KOPT-K1 (cell line): ENCODE measurements at regions not wholly inside any gene's neighbourhood (a gene's known extent, or its start where the extent isn't known, plus 50 kb on each side); places are given as distances from the start of the nearest gene placed in this dataset.

Experiments used
- H3K27ac ChIP-seq: fragments of 200-600 bp; sonication (generic); 2 replicates; pipeline ENCODE4 v1.5.1; 2016; ENCODE audit warnings: antibody characterized with exemption, mild to moderate bottlenecking, low read depth, low read length; ENCODE audit not compliant: poor library complexity, severe bottlenecking
- H3K36me3 ChIP-seq: fragments of 200-600 bp; sonication (generic); 2 replicates; pipeline ENCODE4 v1.5.1; 2017; ENCODE audit warnings: antibody characterized with exemption, mild to moderate bottlenecking, low read length, moderate library complexity; ENCODE audit not compliant: insufficient read depth
- H3K9me3 ChIP-seq: fragments of 200-600 bp; sonication (generic); 2 replicates; pipeline ENCODE4 v1.5.1; 2017; ENCODE audit warnings: antibody characterized with exemption, low read length, mild to moderate bottlenecking; ENCODE audit not compliant: insufficient read depth, poor library complexity, severe bottlenecking

DNA sequence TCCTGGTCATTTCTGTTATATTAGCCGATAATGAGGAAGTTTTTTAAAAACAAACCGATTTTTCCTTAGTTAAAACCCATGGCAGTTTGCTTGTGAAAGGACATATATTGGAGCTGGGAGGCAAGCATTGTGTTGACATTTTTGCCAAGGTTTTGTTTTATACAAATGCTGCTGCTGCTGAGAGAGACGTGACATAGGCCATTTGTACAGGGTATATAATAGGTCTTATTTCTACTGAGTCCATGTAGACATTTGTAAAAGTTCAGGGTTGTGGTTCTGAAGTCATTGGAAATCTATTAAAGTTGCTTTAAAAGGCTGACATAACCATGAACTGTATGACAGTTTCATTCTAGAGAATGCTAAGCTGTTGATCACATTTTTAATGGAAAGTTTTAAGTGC lies 424.0 kb upstream of the FANCL start:
- no peaks in the 10 kb centered on the region for H3K36me3 ChIP-seq
- H3K27ac ChIP-seq: no peak overlapping the region
- no peaks in the 10 kb centered on the region for H3K9me3 ChIP-seq

DNA sequence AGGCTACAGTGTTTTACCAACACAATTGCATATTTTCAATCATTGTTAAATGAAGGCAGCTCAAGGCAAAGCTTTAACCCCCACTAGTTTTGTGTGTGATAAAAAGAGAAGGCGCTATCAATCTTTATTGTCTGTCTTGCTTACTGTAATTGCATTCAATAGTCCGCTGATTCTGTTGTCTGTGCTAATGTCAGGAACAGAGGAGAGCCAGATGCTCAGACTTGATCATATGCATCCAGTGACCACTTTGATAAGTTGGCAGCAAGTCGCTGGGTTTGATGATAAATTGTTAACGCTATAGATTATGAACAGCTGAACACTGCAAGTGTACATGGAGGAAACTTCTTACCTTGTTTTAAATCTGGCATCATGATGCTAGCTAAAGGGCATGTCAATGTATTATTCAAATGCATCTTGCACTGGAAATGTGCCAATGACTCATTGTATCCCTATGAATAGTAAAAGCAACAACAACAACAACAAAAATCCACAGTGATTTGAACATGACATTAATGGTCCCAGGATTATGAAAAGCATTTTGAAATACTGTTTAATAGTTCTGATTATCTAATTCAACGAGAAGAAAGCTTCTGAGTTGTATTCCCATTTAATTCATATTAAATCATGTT lies 423.5 kb upstream of the FANCL start:
- Histone ChIP-seq H3K9me3 (no peaks in the 10 kb centered on the region), H3K36me3 (no peaks in the 10 kb centered on the region)

DNA sequence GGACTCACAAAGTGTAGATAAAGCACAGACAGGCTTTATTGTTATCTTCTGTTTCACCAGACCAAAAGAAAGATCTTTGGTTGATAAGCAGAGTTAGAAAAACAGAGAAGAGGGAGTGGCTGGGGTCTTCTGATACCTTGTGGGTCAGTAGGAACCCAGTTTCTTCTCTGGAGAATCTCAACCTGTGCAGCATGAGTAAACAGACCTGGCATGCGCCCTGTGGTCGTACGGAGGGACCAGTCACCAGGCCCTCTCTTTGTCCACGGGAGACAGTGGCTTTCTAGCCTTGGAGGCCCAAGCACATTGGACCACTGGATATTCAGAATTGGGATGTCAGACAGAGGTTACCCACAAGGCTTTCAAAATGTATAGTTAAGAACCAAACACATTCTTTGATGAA lies 418.9 kb upstream of the FANCL start:
- H3K27ac ChIP-seq: no peak overlapping the region
- H3K9me3 ChIP-seq: no peaks in the 10 kb centered on the region
- H3K36me3 ChIP-seq: no peaks in the 10 kb centered on the region

More for the DNA sequence above, 423.5 kb upstream of the FANCL start:
- H3K27ac ChIP-seq: no peak overlapping the region

DNA sequence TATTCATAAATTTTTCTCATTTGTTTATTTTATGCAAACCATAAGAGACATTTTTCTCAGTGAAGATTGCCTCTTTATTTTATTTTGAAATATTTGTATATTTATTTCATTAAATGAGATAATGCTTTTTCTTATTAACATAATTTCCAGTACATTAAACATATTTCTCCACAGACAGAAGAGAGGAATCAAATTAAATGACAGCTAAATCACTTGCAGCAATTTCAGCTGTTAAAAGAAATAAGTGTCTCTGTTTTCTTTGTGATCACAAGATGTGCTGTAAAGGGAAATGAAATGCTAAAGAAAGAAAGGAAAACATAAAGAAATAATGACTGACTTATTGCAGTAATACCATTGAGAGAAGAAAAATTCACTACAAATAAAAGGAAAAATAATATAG lies 414.0 kb upstream of the FANCL start:
- Histone ChIP-seq H3K27ac (no peak overlapping the region), H3K9me3 (no peaks in the 10 kb centered on the region), H3K36me3 (no peaks in the 10 kb centered on the region)

DNA sequence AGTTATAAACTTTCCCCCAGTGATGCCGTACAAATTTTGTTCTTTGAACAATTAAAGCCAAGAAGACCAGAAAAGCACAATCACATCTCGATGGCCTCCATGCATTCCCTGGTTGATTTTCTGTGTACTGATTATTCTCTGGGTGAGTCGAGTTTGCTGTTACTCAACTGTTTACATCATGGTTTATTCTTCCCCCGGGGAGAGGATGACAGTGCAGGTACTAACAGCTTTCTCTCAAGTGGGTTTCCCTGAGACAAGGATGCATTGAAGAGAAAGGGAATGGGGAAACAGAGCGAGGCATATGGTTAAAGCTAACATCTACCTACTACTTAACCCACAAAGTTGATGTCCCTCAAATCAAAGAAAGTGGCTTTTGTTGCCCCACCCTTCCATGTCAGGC lies 410.8 kb upstream of the FANCL start:
- no peaks in the 10 kb centered on the region for H3K36me3 ChIP-seq
- H3K27ac ChIP-seq: no peak overlapping the region
- no peaks in the 10 kb centered on the region for H3K9me3 ChIP-seq

DNA sequence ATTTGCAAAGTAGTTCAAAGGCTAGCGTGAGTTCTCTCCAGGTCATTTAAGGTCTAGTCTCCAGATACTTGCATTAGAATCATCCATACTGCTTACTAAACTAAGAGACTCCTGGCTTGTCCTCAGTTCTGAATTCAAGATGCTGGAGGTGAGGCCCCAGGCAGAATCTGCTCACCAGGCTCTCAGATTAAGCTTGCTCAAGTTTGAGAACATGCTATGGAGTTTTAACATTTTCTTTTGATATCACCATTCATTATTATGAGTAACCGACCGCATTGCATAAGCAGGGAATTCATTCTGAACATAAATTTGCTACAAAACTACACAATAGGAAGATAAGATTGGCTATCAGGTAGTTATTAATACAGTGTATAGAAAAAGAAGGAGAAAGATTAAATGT lies 409.7 kb upstream of the FANCL start:
- no peak overlapping the region for H3K27ac ChIP-seq
- no peaks in the 10 kb centered on the region for H3K9me3 ChIP-seq
- no peaks in the 10 kb centered on the region for H3K36me3 ChIP-seq

DNA sequence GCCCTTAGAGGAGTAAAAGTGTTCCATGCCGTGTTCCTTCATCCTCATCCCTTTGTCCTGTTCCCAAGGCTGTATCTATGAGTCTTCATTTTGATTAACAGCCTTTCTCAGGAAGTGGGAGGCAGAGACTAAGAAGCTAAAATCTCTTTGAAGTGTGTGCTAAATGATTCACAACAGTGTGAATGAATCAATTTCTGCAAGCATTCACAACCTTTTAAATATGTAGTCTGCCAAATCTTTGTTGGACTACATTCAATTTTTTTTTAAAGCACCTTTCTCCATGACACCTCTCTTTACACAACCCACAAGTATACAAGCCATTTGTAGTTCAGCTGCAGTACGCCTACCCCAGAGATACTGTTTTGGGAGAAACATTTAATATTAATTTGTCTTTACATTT lies 408.6 kb upstream of the FANCL start:
- Histone ChIP-seq H3K27ac (no peak overlapping the region), H3K9me3 (no peaks in the 10 kb centered on the region)

DNA sequence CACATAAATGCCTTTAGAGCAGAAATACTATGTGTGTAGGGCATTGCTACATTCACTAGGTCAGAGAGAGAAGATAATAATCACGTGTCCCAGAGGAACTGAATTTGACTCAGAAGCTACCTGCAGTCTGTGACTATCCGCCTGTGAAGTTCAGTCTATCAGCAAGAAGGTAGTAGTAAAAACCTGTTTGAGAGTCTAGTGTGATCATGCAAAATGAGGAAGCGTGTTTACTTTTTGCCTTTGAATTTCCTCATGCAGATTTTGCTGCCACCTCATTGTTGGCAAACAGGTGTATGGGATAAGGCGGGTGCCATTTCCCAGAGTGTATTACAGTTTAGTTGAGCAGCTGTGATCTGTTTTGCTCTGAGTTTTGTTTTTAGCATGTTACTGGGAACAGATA lies 403.9 kb upstream of the FANCL start:
- Histone ChIP-seq H3K9me3 (no peaks in the 10 kb centered on the region), H3K27ac (no peak overlapping the region), H3K36me3 (no peaks in the 10 kb centered on the region)

More for the DNA sequence above, 408.6 kb upstream of the FANCL start:
- H3K36me3 ChIP-seq: no peaks in the 10 kb centered on the region

DNA sequence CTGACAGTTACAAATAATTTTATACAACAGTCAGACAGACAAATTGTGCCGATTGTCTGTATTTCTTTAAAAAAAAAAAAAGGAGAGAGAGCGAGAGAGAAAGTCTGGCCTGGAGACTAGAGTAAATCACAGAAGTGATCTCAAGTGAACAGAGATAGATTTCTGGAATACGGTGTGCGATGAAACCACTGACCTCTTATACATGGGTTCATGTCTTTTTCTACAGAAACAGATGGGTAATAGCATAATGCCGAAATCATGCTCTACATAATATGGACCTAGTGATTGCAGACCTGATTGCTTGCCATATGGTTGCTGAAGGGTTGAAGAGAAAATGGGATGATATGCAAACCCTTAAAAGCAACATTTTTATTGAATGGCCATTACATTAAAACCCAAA lies 403.3 kb upstream of the FANCL start:
- Histone ChIP-seq H3K27ac (no peak overlapping the region), H3K9me3 (no peaks in the 10 kb centered on the region), H3K36me3 (no peaks in the 10 kb centered on the region)

DNA sequence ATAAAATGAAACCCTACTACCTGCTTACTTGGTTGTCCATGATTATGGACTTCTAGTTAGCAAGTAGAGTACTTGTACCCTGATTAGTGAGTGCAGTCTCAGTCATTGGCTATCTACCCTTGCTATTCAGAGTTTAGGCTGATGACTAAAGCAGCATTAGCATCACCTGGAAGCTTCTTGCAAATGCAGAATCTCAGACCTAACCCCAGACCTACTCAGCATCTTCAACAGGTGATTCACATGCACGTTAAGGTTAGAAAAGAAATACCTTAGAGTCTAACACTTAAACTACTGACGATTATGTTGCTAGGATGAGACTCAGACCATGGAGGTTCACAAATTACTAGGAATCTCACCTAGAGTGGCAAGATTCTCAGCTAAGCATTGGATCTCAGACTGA lies 399.9 kb upstream of the FANCL start:
- Histone ChIP-seq H3K27ac (no peak overlapping the region), H3K9me3 (no peaks in the 10 kb centered on the region), H3K36me3 (no peaks in the 10 kb centered on the region)

DNA sequence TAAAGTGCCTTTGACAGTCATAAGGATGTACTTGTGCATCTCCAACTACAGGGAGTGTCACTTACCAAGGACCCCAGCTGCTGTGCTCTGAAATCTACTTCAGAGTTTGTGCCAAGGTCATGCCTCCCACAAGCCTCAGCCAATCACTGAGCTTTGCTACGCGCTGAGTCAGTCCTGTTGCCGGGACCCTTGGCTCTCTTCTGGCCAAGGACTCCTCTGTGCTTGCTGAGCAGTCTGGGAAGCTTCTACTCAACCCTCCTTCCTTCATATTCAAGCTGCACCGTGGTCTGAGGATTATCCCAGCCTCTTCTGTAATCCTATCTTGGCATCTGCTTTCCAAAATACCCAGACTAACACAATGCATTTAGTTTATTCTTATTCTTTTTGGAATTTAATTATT lies 398.9 kb upstream of the FANCL start:
- no peaks in the 10 kb centered on the region for H3K36me3 ChIP-seq
- H3K9me3 ChIP-seq: no peaks in the 10 kb centered on the region
- no peak overlapping the region for H3K27ac ChIP-seq

DNA sequence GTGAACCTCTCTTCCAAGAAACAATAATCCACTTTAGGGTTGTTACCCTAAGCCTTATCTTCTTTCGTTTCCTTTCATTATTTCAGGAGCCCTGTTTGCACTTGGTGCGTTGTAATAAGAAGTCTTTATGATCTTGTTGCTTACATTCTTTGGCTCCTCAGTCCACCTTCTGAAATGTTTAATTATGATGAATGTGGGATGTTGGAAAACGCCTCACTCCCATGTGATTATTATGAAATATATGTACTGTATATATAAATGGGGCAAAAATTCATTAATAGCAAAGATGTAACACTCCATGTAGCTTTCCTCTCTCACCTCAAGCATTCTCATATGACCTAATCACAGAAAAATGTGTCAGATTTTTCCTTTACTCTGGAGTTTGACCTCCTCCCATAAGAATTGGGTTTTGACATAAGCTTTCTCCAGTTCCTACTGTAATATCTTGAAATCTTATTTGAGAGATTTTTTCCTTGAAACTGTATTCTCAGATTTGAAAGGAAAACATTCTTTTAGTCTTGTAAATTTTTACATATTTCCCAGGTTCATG lies 397.2 kb upstream of the FANCL start:
- Histone ChIP-seq H3K9me3 (no peaks in the 10 kb centered on the region), H3K27ac (no peak overlapping the region), H3K36me3 (no peaks in the 10 kb centered on the region)

DNA sequence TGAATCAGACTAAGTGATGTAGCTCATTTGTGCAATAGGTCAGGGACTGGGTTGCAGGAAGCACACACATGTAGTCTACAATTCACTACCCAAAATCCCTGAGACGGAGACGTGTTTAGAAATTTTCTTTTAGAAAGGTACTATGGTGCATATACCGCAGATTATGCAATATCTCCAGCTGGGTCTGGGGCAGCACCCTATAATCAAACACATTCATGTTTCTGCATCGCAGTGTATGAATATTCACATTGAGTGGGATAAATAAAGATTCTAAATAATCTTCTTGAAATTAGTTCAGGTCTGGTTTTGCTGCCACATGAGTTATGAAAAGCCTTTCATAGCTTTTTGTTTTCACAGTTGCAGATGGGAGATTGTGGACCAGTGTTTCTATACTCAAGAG lies 395.7 kb upstream of the FANCL start:
- no peaks in the 10 kb centered on the region for H3K9me3 ChIP-seq
- no peaks in the 10 kb centered on the region for H3K36me3 ChIP-seq
- no peak overlapping the region for H3K27ac ChIP-seq

DNA sequence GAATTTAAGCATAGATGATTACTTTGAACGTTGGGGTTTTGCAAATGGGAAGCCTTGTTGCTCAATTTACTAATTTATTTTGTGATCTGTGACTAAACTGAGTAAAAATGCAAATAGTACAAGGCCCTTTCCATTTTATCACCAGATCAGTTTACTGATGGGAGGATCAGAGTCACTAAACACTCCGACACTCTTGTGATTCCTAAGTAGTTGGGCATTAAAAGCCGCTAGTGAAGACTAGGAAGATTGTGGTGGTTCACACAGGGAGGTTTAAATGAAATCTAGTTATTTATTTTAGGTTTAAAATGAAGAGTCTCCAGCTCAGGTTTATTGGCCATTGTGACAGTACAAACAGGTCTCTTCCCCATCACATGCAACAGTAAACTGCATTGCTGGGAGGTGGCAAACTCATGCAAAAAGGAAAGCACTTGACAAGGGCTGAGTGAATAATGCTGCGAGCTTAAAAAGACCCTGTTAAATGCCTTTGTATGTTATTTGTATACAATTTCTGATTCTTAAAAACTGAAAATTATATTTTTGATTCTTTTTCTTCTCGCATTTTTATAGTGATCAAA lies 394.8 kb upstream of the FANCL start:
- Histone ChIP-seq H3K36me3 (no peaks in the 10 kb centered on the region), H3K9me3 (no peaks in the 10 kb centered on the region), H3K27ac (no peak overlapping the region)

DNA sequence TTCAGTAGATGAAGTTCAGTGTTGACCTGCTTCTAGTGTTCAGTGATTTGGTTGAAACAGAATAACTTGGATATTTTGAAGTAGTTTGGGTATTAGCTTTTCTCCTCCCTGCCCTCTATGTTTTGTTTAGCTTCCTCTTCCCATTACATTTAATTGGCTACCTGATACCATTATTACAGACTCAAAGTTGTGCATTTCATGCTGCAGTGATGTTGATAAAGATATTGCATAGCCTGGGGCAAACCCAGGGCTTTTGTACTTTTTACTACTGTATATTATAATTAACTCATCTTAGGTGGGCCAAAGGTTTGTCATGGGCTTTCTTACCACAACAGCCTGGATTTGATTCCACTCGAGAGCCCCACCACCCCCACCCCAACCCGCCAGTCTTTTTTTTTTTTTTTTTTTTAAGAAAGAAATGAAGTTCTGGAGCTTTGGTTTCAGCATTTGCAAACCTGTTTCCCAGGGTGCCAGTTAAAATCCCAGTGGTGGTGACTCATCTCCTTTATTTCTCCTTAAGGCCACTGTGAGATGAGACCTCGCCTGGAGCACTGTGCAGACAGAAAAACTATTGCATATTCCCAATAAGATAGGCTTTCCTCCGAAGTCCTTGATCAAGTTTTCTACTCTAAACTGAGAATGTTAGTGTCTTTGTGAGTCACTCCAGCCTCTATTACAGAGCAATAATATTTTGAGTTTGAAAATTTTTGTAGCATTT lies 393.7 kb upstream of the FANCL start:
- no peaks in the 10 kb centered on the region for H3K36me3 ChIP-seq
- H3K9me3 ChIP-seq: no peaks in the 10 kb centered on the region
- no peak overlapping the region for H3K27ac ChIP-seq
